ENCODE measurements at regions not wholly inside any gene's neighbourhood (a gene's known extent, or its start where the extent isn't known, plus 50 kb on each side); places are given as distances from the start of the nearest gene placed in this dataset.

DNA sequence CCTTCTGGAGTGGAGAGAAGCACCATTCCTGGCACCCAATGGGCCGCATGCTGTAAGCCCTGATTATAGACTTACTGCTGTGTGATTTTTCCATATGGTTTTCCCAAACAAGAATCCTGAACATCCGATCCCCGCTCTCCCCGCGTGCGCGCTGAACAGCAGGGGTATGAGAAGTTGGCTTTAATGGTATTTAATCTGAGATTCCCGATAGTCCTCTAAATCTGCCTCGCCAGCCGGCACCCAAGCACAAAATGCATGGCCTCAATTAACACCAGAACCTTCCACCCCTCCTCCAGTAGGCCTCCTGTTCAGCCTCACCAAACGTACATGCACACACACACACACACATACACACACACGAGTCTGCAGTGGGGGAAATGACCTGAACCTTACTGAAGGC lies 480.3 kb downstream of the BCL11A start:
- no peaks in the 10 kb centered on the region for H3K4me1 Mint-ChIP-seq
- intact Hi-C loops (cut with micrococcal nuclease) = no loop called here
- ATAC-seq (no peak), DNase-seq (no peak)
- Histone ChIP-seq H3K4me3 (ENCODE audit: low read length) (no peak overlapping the region), H3K27ac (ENCODE audit: low read depth, low read length) (no peak overlapping the region), H3K9me3 (ENCODE audit: control insufficient read depth in 2 of 3, low read length in 3 of 3) (no peaks in the 10 kb centered on the region), H3K27me3 (ENCODE audit: control insufficient read depth in 2 of 2, insufficient read depth in 2 of 2, low read length in 2 of 2) (no peaks in the 10 kb centered on the region), H3K36me3 (ENCODE audit: control insufficient read depth in 2 of 3, insufficient read depth in 3 of 3, low read length in 3 of 3) (no peaks in the 10 kb centered on the region), H3K4me1 (ENCODE audit: control insufficient read depth in 2 of 2, insufficient read depth in 2 of 2, low read length in 2 of 2) (no peaks in the 10 kb centered on the region)
- H3K27ac Mint-ChIP-seq = no peak overlapping the region
- CTCF ChIA-PET = no interaction called here
- POLR2A ChIA-PET = no interaction called here
- H3K36me3 Mint-ChIP-seq = no peaks in the 10 kb centered on the region
- peaks cover 0 to 5% (median 0%) of the 10 kb centered on the region in 5 donors for H3K27me3 Mint-ChIP-seq
- H3K4me3 Mint-ChIP-seq = no peak overlapping the region
- no peaks in the 10 kb centered on the region for H3K9me3 Mint-ChIP-seq

DNA sequence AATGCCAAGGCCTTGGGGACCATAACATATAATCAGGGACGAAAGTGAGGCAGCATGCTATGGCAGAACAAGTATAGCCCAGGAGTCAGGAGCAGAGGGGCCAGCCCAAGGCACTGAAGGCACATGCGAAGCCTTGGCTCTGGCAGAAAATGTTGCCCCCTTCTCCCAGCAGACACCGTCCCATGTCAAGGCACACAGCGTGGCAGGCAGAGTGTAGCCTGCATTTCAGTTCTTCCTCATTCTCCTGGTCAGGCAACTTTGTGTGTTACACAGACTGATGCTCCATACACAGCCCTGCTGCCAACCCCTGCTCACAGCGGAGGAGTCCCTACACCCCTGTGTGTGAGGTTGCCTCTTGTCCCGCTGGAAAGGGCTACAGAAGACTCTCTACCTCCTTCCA lies 480.8 kb downstream of the BCL11A start:
- no peak overlapping the region for H3K4me3 ChIP-seq (ENCODE audit: low read length)
- Mint-ChIP-seq H3K4me3 (no peak overlapping the region), H3K4me1 (no peaks in the 10 kb centered on the region), H3K27ac (no peak overlapping the region), H3K36me3 (no peaks in the 10 kb centered on the region), H3K9me3 (no peaks in the 10 kb centered on the region), H3K27me3 (peaks cover 0 to 5% (median 0%) of the 10 kb centered on the region in 5 donors)
- ATAC-seq (no peak), DNase-seq (no peak)
- CTCF ChIA-PET = no interaction called here
- intact Hi-C loops (cut with micrococcal nuclease) = no loop called here
- no peaks in the 10 kb centered on the region for H3K9me3 ChIP-seq (ENCODE audit: control insufficient read depth in 2 of 3, low read length in 3 of 3)
- no peak overlapping the region for H3K27ac ChIP-seq (ENCODE audit: low read depth, low read length)
- no peaks in the 10 kb centered on the region for H3K27me3 ChIP-seq (ENCODE audit: control insufficient read depth in 2 of 2, insufficient read depth in 2 of 2, low read length in 2 of 2)
- POLR2A ChIA-PET = no interaction called here
- H3K36me3 ChIP-seq (ENCODE audit: control insufficient read depth in 2 of 3, insufficient read depth in 3 of 3, low read length in 3 of 3) = no peaks in the 10 kb centered on the region
- H3K4me1 ChIP-seq (ENCODE audit: control insufficient read depth in 2 of 2, insufficient read depth in 2 of 2, low read length in 2 of 2) = no peaks in the 10 kb centered on the region

- no peak overlapping the region for H3K4me3 Mint-ChIP-seq
- Histone ChIP-seq H3K4me3 (ENCODE audit: low read length) (no peak overlapping the region), H3K27ac (ENCODE audit: low read depth, low read length) (no peak overlapping the region), H3K4me1 (ENCODE audit: control insufficient read depth in 2 of 2, insufficient read depth in 2 of 2, low read length in 2 of 2) (no peaks in the 10 kb centered on the region), H3K9me3 (ENCODE audit: control insufficient read depth in 2 of 3, low read length in 3 of 3) (no peaks in the 10 kb centered on the region), H3K27me3 (ENCODE audit: control insufficient read depth in 2 of 2, insufficient read depth in 2 of 2, low read length in 2 of 2) (no peaks in the 10 kb centered on the region), H3K36me3 (ENCODE audit: control insufficient read depth in 2 of 3, insufficient read depth in 3 of 3, low read length in 3 of 3) (no peaks in the 10 kb centered on the region)
- H3K27ac Mint-ChIP-seq = no peak overlapping the region
- POLR2A ChIA-PET = no interaction called here
- ATAC-seq = no peak
- H3K4me1 Mint-ChIP-seq = no peaks in the 10 kb centered on the region
- intact Hi-C loops (cut with micrococcal nuclease) = no loop called here
- CTCF ChIA-PET = interaction anchor here (0.6 kb wide), 1 partner anchor 1110 kb away, joined by 4 read pairs; no protein-coding TSS in a partner anchor
- no peaks in the 10 kb centered on the region for H3K9me3 Mint-ChIP-seq
- peaks cover 0 to 5% (median 0%) of the 10 kb centered on the region in 5 donors for H3K27me3 Mint-ChIP-seq
- DNase-seq = no peak
- no peaks in the 10 kb centered on the region for H3K36me3 Mint-ChIP-seq
Measured at GRCh38 chr2:60071490-60071831, 482.0 kb downstream of the BCL11A start.

DNA sequence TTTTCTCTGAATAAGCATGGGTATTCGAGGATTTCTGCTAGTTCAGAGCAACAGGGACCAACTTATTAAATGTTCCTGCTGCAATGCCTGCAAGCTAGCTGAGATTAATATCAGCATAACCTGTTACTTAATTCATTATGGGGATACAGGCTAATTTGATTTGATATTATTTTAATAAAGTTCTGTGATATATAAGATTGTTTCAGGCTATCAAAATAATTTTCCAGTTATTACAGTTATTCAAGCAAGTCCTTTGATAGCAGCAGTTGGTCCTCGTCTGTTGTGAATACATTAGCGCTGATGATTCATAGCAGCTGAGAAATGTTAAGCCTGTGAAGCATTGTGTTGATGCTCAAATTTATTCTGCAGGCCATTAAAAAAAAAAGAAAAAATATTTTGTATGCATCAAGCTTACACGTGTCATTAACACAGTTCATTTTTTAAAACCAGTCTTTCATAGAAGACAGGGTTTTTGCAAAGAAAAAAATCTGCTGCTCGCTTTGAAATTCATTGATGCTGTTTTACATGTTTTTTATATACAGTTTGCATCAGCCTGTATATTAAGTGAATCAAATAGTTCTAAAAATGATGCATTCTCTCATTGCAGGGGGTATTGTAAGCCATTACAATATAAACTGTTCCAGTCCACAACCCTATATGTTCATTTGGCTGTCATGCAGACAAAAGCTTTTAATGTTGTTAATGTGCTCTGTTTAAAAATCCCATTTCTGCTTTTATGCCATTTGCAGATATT lies 482.5 kb downstream of the BCL11A start:
- intact Hi-C loops (cut with micrococcal nuclease) = no loop called here
- Mint-ChIP-seq H3K4me3 (no peak overlapping the region), H3K27me3 (peaks cover 0 to 5% (median 0%) of the 10 kb centered on the region in 5 donors), H3K27ac (no peak overlapping the region), H3K36me3 (no peaks in the 10 kb centered on the region), H3K4me1 (no peaks in the 10 kb centered on the region), H3K9me3 (no peaks in the 10 kb centered on the region)
- Histone ChIP-seq H3K27me3 (ENCODE audit: control insufficient read depth in 2 of 2, insufficient read depth in 2 of 2, low read length in 2 of 2) (no peaks in the 10 kb centered on the region), H3K9me3 (ENCODE audit: control insufficient read depth in 2 of 3, low read length in 3 of 3) (no peaks in the 10 kb centered on the region), H3K27ac (ENCODE audit: low read depth, low read length) (no peak overlapping the region), H3K4me1 (ENCODE audit: control insufficient read depth in 2 of 2, insufficient read depth in 2 of 2, low read length in 2 of 2) (no peaks in the 10 kb centered on the region), H3K36me3 (ENCODE audit: control insufficient read depth in 2 of 3, insufficient read depth in 3 of 3, low read length in 3 of 3) (no peaks in the 10 kb centered on the region), H3K4me3 (ENCODE audit: low read length) (no peak overlapping the region)
- DNase-seq (no peak), ATAC-seq (no peak)
- ChIA-PET POLR2A (no interaction called here), CTCF (interaction anchor here (0.6 kb wide), 2 partner anchors 45 to 1109 kb away, joined by 3 to 4 read pairs; no protein-coding TSS in a partner anchor)

DNA sequence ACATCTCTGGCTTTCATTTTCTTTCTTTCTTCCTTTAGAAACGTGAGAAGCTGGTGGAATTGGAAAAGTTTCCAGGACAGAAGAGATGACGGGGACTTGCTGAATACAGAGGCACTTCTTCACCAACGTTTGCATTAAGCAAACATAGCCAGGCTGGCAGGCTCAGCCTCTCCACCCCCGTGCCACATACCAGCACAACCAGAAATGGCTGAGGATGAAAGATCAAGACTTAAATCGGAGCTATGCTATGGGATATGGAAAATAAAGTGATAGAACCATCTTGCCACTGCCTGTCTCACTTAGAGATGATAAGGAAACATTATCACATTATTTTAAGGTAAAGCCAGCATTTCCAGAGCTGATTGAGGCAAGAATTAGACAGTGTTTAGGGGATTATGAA lies 483.3 kb downstream of the BCL11A start:
- DNase-seq = no peak
- Mint-ChIP-seq H3K27ac (no peak overlapping the region), H3K27me3 (peaks cover 0 to 5% (median 0%) of the 10 kb centered on the region in 5 donors), H3K4me1 (no peaks in the 10 kb centered on the region), H3K36me3 (no peaks in the 10 kb centered on the region), H3K4me3 (no peak overlapping the region), H3K9me3 (no peaks in the 10 kb centered on the region)
- intact Hi-C loops (cut with micrococcal nuclease) = no loop called here
- no peaks in the 10 kb centered on the region for H3K36me3 ChIP-seq (ENCODE audit: control insufficient read depth in 2 of 3, insufficient read depth in 3 of 3, low read length in 3 of 3)
- no peaks in the 10 kb centered on the region for H3K4me1 ChIP-seq (ENCODE audit: control insufficient read depth in 2 of 2, insufficient read depth in 2 of 2, low read length in 2 of 2)
- ChIA-PET CTCF (no interaction called here), POLR2A (no interaction called here)
- H3K27me3 ChIP-seq (ENCODE audit: control insufficient read depth in 2 of 2, insufficient read depth in 2 of 2, low read length in 2 of 2) = no peaks in the 10 kb centered on the region
- no peak for ATAC-seq
- H3K27ac ChIP-seq (ENCODE audit: low read depth, low read length) = no peak overlapping the region
- no peaks in the 10 kb centered on the region for H3K9me3 ChIP-seq (ENCODE audit: control insufficient read depth in 2 of 3, low read length in 3 of 3)
- H3K4me3 ChIP-seq (ENCODE audit: low read length) = no peak overlapping the region

- CTCF ChIA-PET = no interaction called here
- intact Hi-C loops (cut with micrococcal nuclease) = no loop called here
- H3K27ac ChIP-seq (ENCODE audit: low read depth, low read length) = no peak overlapping the region
- no peaks in the 10 kb centered on the region for H3K36me3 ChIP-seq (ENCODE audit: control insufficient read depth in 2 of 3, insufficient read depth in 3 of 3, low read length in 3 of 3)
- no peaks in the 10 kb centered on the region for H3K9me3 ChIP-seq (ENCODE audit: control insufficient read depth in 2 of 3, low read length in 3 of 3)
- Mint-ChIP-seq H3K4me1 (no peaks in the 10 kb centered on the region), H3K9me3 (no peaks in the 10 kb centered on the region), H3K4me3 (no peak overlapping the region), H3K36me3 (no peaks in the 10 kb centered on the region), H3K27me3 (peaks cover 0 to 5% (median 0%) of the 10 kb centered on the region in 5 donors), H3K27ac (no peak overlapping the region)
- no peaks in the 10 kb centered on the region for H3K4me1 ChIP-seq (ENCODE audit: control insufficient read depth in 2 of 2, insufficient read depth in 2 of 2, low read length in 2 of 2)
- H3K27me3 ChIP-seq (ENCODE audit: control insufficient read depth in 2 of 2, insufficient read depth in 2 of 2, low read length in 2 of 2) = no peaks in the 10 kb centered on the region
- POLR2A ChIA-PET = no interaction called here
- no peak for ATAC-seq
- DNase-seq = no peak
- H3K4me3 ChIP-seq (ENCODE audit: low read length) = no peak overlapping the region
Measured at GRCh38 chr2:60068755-60069154, 484.7 kb downstream of the BCL11A start.

DNA sequence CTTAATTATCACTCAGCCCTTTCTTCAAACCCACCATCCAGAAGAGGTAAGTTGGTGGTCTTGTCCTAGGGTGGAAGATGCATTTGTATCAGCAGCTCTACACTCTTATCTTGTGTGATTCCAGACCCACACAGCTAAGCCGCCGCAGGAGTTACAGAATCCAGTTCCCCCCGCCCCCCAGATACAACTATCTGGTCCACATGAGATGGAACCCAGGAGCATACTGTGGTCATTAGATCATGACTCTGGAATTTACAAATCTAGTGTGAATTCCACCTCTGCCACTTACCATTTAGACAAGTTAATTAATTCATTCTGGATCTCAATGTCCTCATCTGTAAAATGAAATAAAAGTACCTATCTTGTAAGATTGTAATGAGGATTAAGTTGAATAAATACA lies 486.4 kb downstream of the BCL11A start:
- peaks cover 0 to 5% (median 0%) of the 10 kb centered on the region in 5 donors for H3K27me3 Mint-ChIP-seq
- CTCF ChIA-PET = no interaction called here
- no peak for ATAC-seq

More for the DNA sequence above, 486.4 kb downstream of the BCL11A start:
- Mint-ChIP-seq H3K4me3 (no peak overlapping the region), H3K4me1 (no peaks in the 10 kb centered on the region), H3K9me3 (no peaks in the 10 kb centered on the region), H3K27ac (no peak overlapping the region), H3K36me3 (no peaks in the 10 kb centered on the region)
- Histone ChIP-seq H3K4me3 (ENCODE audit: low read length) (no peak overlapping the region), H3K27me3 (ENCODE audit: control insufficient read depth in 2 of 2, insufficient read depth in 2 of 2, low read length in 2 of 2) (no peaks in the 10 kb centered on the region), H3K9me3 (ENCODE audit: control insufficient read depth in 2 of 3, low read length in 3 of 3) (no peaks in the 10 kb centered on the region), H3K36me3 (ENCODE audit: control insufficient read depth in 2 of 3, insufficient read depth in 3 of 3, low read length in 3 of 3) (no peaks in the 10 kb centered on the region), H3K4me1 (ENCODE audit: control insufficient read depth in 2 of 2, insufficient read depth in 2 of 2, low read length in 2 of 2) (no peaks in the 10 kb centered on the region), H3K27ac (ENCODE audit: low read depth, low read length) (no peak overlapping the region)
- DNase-seq = no peak
- intact Hi-C loops (cut with micrococcal nuclease) = no loop called here
- POLR2A ChIA-PET = no interaction called here

All from naive thymus-derived CD4-positive, alpha-beta T cell (primary cell).